SHP77 treated with DMSO at 0.1 percent for 48 hours (cell line): ENCODE measurements at regions not wholly inside any gene's neighbourhood (a gene's known extent, or its start where the extent isn't known, plus 50 kb on each side); places are given as distances from the start of the nearest gene placed in this dataset.

Experiments
- DNase-seq: peaks from one replicate; lab custom pipeline; 2025; lab: John Stamatoyannopoulos, UW

DNA sequence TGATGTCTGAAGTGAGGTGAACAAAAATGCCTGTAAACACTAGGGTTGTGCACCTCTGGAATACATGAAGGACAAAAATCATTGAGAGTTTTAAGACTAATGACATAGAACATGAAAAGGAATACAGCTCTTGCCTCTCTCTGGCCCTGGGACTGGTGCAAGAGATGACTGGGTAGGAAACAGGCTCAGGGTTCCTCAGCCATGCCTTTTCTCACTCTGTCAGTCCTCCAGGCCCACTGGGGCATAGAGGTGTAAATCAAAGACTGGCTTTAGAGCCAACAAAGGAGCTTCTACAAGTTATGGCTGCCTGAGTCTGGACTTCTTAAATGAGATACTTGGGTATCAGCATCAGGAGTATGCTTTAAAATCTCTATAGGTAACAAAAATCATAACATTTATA, 554.7 kb upstream of the KCNMB2 start:
- DNase-seq: no peak

DNA sequence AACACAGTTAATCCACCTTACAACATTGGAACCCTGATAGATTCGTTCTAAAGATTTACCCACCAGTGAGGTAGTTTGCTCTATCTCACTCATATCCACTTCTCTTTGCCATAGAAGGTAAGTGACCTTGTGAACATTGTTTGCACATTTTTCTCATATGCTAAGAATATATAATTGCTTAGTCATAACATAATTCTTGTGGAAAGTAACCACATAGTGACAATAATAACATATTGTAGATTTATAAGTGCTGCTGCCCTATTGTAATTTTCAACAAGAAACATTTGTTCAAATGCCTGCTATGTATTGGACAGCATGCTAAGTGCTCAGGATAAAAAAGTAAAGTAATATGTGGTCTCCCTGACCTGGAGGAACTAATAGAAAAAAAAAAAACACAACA, 554.2 kb upstream of the KCNMB2 start:
- no peak for DNase-seq

DNA sequence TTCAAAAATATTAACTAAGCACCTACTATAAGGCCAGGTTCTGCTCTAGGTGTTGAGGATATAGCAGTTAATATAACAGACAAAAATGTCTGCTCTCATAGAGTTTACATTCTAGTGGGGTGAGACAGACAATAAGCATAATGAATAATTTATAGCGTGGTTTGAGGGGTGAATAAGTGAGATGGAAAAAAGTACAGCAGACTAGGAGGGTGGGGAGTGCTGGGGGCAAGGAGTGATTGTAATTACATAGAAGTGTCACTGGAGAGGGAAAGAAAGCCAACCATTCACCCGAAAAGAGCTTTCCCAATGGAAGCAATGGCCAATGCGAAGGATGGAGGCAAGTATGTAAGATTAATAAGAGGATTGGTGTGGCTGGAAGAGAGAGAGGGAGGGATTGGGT, 552.9 kb upstream of the KCNMB2 start:
- DNase-seq: no peak

DNA sequence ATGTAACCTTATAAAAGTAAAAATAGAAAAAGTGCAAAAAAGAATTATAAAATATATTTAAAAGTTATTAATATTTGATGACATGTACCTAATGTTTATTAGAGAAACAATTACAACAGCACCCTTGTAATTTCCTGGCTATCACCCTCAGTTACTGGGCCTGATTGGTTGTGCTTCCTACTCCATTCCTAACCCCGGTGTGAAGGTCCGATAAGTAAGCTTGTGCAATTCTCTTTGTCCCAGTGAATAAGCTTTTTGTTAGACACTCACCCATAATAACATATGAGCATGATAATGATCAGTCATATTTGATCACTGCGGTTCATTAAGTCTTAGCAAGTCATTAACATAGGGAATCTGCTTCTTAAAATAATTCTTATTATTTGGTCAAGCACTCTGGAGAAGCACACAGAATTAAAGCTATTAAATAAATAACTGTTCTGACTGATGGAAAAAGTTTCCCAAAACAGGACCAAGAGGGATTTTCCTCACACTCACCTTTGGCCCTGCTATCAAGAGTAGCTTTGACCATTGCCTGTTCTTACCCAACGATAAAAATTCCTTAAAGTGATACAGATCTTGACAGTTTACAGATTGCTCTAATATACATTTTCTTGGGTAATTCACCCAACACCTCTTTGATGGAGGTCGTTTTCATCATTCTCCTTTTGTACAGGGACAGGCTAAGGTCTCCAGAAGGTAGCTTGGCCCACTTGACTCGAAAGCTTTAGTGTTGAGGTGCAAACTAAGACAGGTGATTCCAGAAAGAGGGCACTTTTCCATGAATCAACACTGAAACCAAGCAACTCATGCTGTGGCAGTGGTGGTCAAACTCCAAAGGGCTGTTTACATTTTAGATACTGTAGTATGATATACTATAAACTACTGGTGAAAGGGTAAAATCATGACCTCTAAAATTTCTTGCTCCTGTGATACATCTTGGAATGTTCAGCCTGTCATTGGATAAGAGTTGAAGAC, 543.0 kb upstream of the KCNMB2 start:
- no peak for DNase-seq

DNA sequence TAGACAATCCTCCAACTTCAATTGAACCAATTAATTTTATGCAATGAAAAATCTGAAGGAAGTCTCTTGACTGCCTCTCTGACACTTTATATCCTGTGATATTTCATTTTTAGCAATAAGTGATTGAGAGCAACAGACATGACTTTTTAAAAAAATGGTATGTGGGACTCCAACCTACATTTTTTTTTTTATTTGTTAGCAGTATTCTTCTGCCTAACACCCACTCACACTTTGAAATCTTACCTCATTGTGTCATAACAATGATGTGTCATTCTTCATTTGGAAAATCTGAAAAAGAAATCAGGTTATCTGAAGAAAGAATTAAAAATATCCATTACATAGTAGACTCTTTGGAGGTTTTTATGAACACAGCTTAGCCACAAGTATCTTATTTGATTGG, 541.3 kb upstream of the KCNMB2 start:
- DNase-seq: no peak

DNA sequence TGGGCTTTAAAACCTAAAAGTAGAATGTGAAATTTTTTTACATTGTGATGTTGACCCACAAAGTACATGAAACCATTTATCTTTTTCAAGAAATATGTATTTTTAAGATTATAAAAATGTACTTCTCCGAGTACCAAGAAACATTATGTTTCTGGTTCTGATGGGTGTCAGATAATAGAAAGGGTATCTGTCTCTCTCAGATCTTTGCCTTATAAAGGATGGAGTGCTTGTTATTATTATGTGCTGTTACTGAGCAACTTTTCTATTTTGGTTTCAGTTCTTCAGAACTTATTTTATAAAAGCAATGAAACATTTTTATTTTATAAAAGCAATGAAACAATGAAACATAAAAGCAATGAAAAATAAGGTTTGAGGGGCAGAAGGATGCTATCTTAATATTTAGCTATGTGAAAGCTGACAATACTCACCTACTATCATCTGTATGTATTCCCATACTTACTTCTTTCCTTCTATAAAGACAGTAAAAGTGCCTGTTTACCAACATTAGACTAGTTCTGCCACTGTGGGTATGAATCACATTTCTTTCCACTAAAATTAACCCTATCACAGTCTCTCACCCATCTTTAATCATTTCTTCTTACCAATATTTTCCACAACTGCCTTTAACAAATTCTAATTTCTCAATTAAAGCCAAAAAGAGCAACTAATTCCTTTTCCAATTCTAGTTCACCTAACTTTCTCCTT, 540.7 kb upstream of the KCNMB2 start:
- DNase-seq: no peak

DNA sequence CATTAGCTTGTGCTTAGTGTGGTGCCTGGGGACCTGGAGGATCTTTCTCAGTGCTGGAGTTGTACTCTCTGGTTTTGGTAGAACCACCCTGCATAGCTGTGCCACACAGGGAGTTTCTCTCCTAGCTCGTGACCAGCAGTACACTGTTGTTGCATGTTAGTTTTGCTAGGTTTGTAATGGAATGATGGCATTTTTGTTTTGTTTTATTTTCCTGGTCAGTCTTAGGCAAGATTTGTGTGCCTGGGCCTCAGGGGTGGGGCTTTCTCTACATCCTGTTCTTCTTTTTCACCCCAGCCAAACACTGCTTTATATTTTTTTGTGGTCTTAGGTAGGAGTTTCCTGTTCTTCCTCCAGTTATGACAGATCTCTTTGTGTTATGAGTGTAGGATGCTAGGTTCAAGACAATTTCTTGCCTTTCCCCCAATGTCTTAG, 534.5 kb upstream of the KCNMB2 start:
- DNase-seq: no peak

DNA sequence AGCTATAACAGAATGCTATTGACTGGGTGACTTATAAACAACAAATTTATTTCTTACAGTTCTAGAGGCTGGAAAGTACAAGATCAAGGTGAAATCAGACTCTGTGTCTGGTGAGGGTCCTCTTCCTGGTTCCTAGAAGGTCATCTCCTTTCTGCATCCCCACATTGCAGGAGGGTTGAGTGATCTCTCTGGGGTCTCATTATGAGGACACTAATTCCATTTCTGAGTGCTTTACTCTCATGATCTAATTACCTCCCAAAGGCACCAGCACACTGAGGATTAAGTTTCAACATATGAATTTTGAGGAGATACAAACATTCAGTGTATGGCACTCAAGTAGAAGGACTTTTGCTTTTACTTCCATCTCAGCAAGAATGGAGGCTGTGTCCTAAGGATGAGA, 534.1 kb upstream of the KCNMB2 start:
- no peak for DNase-seq

DNA sequence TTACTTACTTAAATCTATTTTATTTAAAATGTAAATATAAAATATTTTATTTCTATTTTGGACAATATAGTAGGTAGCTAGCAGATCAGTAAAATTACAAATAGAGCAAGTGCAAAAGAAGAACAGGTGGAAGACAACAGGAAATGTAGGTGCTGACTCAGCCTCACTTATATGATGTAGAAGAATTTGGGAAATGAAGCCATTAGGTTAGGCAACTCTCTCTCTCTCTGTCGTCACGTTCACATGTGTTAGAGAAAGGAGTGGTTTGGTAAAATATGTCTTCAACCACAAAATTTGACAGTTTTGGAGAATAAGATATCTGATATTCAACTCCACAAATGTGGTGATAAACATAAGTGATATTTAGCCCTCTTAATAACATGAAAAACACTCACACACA, 532.5 kb upstream of the KCNMB2 start:
- DNase-seq: no peak

DNA sequence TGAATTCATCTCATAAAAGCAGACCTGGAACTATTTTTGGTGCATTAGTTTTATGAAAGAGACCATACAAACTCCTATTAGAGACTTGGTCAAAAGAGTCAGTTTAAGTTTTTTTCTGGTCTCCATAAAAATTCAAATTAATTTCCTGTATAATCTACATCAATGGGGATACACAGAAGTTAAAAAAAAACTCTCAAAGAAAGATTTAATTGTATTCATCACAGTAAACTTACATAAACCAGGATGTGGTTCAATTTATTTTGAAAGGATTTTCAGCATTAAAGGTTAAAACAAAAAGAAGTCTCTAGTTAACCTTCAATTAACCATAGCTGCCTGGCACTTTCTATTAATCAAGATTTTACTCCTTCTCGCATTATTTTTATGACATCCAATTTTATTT, 530.3 kb upstream of the KCNMB2 start:
- DNase-seq: no peak

DNA sequence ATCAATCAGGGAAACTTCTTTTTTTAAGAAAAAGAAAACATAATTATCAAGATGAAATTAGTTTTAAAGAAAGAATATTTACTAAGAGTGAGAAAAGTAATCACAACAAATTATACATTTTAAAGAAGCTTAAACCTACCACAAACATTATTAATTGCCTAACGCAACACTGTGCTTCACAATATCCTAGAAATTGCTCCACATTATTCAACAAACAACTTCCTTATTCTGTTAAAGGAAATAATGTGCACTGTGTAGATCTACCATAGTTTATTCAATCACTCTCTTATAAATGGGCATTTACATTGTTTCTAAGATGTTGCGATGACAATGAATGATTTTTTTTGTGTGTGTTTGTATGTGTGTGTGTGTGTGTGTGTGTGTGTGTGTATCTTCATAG, 525.9 kb upstream of the KCNMB2 start:
- DNase-seq: no peak

DNA sequence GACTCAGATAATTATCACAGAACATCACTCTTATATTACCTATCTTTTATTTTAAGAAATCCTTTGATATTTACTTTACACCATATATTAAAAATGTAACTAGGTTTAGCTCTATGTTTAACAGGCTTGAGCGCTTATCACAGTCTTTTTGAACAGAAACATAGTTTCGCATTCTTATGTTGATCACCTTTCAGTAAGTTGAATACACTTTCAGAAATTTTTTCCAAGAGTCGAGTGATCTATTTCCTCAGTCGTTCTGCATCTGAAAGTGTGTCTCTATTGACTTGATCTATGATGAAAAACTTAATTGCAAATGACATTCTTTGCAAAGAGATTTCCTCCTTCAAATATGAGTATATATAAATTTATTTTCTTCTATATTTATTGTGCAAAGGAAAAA, 516.6 kb upstream of the KCNMB2 start:
- no peak for DNase-seq

DNA sequence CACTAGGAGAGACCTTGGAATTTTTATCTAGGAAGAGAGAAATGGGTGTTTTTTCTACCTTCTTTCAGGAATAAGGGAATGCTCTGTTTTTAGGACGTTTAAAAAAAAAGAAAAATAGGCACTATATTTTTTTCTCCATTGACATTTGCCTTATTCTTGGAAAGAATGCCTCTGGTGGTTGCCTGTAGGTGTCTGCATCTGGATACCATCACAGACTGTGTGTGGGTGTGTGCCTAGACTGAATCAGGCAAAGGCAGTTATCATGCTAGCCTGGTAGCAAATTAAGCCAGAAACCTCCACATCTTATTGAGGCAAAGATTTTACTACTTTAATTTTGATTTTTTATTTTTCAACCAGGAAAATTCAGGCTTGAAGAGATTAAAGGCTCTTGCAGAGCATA, 513.6 kb upstream of the KCNMB2 start:
- DNase-seq: no peak

DNA sequence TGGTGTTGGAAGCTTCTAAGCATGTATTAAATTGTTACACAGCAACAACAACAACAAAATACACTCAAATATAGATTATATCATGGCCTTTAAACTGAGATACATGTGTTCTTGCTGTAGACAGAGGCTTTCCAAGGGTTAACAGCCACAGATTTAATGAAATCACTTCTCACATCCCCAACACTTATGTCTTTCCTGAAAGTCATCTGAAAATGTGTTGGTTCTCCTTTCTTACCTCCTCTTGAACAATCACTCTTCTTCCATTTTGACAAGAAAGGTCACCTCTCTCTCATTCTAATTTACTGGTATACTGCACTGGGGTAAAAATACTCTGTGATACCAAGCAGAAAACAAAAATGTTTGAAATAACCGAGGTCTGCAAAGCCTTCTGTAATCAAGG, 507.3 kb upstream of the KCNMB2 start:
- DNase-seq: no peak

DNA sequence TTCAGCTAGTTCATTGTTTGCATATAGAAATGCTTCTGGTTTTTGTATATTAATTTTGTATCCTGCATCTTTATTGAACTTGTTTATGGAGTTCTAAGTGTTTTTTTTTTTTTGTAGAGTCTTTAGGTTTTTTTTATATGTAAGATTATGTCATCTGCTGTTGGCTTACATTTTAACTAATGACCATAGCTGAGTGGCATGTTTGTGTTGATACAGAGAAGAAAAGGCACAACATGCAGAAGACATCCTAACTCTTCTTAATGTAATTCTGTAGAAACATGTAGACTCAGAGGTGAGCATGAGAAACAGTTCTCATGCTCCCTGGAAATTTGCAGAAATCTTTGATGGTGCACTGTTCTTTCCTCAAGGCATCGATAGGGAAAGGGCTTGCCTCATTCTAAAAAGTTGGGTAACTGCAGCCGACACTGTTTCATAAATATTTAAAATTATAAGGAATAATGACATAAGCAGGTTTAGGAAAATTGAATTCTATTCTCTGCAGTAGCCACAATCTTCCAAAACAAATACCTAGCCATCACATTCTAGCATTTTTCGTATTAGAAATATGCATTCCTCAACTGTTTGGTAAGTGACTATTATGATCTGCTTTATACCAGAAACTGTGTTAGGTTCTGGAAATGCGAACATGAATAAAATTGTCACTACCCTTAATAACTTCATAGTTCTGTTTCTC, 499.6 kb upstream of the KCNMB2 start:
- no peak for DNase-seq

DNA sequence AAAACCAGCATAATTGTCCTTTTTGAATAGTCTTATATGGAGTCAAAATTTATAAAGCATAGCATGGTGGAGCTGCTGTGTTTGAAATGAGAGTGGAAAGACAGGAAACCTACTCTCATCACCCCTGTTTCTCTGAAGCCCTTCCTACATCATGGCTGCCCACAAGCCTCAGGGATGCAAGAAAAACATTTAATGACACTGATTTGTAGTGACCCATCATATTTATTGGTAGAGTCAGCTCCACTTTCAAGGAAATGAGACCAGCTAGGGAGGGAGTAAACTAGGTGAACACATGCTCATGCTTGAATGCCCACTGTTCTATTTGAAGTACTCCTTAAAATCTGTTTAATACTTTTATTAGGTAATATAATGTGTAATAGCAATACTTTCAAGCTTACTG, 494.3 kb upstream of the KCNMB2 start:
- DNase-seq: no peak

DNA sequence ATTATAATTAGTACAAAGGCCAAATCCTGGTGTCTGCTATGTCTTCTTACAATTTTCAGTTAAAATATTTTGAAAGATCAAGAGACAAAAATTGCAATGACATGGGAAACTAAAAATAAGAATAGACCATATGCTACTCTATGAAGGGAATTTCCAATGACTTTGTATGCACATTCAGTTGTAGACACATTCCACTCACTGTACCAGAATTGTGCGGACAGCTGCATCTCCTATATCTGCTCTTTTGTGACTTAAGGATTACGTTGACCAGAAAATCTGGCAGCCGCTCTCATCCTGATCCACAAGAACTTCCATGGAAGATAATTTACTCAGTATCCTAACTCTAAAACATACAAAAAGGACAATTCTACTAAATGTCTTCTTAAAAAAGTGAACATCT, 493.9 kb upstream of the KCNMB2 start:
- no peak for DNase-seq

DNA sequence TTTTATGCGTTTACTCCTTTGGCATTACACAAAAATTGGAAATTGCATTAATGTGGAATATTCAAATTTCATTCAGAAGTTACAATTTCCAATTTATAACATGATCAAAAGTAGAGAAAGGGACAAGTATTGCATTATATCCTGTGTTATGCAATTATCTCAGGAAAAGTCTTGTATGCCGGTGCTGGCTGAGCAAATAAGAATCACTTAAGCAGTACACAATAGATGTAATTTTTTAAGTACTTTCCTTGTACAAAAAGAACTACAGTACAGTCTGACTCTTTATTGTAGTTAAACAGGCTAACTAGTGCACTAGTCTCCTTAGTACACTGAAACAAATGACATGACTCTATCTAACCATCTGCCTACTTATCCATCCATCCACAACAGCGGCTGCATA, 493.2 kb upstream of the KCNMB2 start:
- no peak for DNase-seq

DNA sequence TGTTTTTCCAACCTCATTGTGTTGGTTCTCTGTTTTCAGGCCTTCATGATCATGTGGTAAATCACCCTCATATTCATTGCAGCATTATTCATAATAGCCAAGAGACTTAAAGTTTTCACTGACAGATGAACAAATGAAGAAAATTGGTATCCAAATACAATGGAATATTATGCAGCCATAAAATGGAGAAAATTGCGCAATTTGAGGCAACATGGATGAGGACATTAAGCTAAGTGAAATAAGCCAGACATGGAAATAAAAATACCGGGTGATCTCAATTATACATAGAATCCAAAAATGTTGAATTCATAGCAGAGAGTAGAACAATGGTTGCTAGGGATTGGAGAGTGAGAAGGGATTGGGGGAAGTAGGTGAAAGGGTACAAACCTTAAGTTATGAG, 491.9 kb upstream of the KCNMB2 start:
- no peak for DNase-seq

DNA sequence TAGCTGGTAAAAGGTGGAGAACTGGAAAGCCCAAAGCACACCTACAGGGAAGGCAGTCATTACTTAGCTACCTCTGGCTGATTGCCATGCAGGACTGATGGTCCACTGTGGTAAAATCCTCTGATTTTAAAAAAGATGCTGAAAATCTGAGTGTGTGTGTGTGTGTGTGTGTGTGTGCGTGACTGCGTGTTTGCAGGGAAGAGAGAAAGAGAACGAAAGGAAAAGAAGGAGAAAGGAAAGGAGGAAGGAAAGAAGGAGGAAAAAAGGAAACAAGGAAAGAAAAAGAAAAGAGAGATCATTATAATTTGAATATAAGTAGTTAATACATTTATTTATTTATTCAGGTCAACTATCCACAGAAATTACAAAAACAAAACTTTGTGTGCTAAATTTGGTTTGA, 488.7 kb upstream of the KCNMB2 start:
- no peak for DNase-seq

DNA sequence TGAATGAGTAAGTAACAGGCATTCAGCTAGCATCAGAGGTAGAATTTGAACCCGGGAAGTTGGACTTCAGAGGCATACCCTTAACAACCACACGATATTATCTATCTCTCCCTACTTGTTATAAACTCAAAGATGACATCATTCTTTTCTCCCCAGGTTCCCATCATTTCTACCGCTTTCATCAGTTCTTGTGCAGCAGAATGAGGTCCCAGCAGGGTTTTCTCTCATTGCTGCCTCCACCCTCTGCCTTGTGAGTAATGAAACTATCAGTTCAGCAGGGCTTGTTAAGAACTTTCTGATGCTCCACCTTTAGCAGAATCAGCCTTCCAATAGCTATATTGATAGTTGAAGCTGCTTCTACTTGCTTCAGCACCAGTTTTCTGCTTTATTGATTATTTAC, 487.5 kb upstream of the KCNMB2 start:
- no peak for DNase-seq

DNA sequence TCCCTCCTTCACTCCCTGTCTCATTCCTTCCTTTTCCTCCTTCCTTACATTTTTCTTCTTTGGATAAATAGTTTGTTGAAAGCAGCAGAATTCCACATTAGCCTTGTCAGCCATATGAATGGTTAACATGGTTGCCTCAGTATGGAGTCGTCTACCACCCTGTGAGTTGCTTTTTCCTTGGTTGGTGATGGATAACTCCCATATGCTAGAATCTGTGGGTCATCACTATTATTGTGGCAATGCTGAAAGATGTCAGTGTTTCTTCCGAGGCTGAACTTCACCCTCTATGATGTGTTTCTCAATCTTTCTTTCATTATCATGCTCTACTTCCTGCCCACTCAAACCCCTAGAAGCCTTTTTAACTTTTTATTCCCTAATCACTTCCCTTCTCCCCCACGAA, 481.8 kb upstream of the KCNMB2 start:
- DNase-seq: no peak

DNA sequence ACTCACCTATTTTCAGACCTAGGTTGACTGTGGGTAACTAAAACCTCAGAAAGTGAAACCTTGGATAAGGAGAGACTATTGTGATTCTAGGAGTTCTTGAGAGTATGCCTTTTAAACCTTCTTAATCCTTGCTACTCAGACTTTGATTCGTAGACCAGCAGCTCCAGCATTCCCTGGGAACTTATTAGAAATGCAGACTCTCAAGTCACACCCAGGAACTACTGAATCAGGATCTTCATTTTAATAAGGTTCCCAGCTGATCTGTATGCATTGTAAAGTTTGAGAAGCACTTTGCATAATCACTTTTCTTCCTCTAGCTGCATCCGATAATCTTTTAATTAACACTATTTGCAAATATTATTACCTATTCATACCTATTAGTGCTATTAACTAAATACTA, 480.3 kb upstream of the KCNMB2 start:
- DNase-seq: no peak
